Activated T-cell treated with anti-CD3 and anti-CD28 coated beads for 48 hours (primary cell): ENCODE measurements at regions not wholly inside any gene's neighbourhood (a gene's known extent, or its start where the extent isn't known, plus 50 kb on each side); places are given as distances from the start of the nearest gene placed in this dataset.

Experiments
- DNase-seq: peaks from one replicate; pipeline ENCODE4 v3.0.0-alpha.2; 2020; ENCODE audit warnings: low read depth

GRCh38 chr12:27382924-27383323, 50.3 kb downstream of the BMAL2 start:
- DNase-seq, result no peak

GRCh38 chr12:27383429-27384260, 51.0 kb downstream of the BMAL2 start:
- DNase-seq, result peak; percentile 50

GRCh38 chr12:27384261-27384590, 51.6 kb downstream of the BMAL2 start:
- DNase-seq, result no peak

- DNase-seq, result no peak
These were observed 53.3 kb downstream of the BMAL2 start for GRCh38 chr12:27385766-27386564.

- no peak for DNase-seq
These were observed 54.8 kb downstream of the BMAL2 start for GRCh38 chr12:27387473-27387872.

GRCh38 chr12:27388650-27389049, 56.0 kb downstream of the BMAL2 start:
- no peak for DNase-seq

- no peak for DNase-seq
These were observed 51.9 kb upstream of the SMCO2 start for GRCh38 chr12:27394676-27395075.

- DNase-seq, result no peak
These were observed 50.2 kb upstream of the SMCO2 start for GRCh38 chr12:27396216-27396815.
